ENCODE measurements at regions not wholly inside any gene's neighbourhood (a gene's known extent, or its start where the extent isn't known, plus 50 kb on each side); places are given as distances from the start of the nearest gene placed in this dataset.

GRCh38 chr11:135017296-135017695 is 605.3 kb upstream of the B3GAT1 start:
- TF ChIP-seq POLR2AphosphoS5 (IDR thresholded peaks at IDR 0.05; ENCODE audit: low read depth, low read length) = no peak
- TF ChIP-seq CTCF (IDR thresholded peaks at IDR 0.05) = no peak
- TF ChIP-seq, protein P1, sequence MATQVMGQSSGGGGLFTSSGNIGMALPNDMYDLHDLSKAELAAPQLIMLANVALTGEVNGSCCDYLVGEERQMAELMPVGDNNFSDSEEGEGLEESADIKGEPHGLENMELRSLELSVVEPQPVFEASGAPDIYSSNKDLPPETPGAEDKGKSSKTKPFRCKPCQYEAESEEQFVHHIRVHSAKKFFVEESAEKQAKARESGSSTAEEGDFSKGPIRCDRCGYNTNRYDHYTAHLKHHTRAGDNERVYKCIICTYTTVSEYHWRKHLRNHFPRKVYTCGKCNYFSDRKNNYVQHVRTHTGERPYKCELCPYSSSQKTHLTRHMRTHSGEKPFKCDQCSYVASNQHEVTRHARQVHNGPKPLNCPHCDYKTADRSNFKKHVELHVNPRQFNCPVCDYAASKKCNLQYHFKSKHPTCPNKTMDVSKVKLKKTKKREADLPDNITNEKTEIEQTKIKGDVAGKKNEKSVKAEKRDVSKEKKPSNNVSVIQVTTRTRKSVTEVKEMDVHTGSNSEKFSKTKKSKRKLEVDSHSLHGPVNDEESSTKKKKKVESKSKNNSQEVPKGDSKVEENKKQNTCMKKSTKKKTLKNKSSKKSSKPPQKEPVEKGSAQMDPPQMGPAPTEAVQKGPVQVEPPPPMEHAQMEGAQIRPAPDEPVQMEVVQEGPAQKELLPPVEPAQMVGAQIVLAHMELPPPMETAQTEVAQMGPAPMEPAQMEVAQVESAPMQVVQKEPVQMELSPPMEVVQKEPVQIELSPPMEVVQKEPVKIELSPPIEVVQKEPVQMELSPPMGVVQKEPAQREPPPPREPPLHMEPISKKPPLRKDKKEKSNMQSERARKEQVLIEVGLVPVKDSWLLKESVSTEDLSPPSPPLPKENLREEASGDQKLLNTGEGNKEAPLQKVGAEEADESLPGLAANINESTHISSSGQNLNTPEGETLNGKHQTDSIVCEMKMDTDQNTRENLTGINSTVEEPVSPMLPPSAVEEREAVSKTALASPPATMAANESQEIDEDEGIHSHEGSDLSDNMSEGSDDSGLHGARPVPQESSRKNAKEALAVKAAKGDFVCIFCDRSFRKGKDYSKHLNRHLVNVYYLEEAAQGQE (IDR thresholded peaks at IDR 0.05; ENCODE audit: insufficient read depth in 1 of 2, low read depth in 2 of 2, low read length in 1 of 2) = no peak

Data from Panc1 (cell line).